ENCODE measurements at regions not wholly inside any gene's neighbourhood (a gene's known extent, or its start where the extent isn't known, plus 50 kb on each side); places are given as distances from the start of the nearest gene placed in this dataset.

DNA sequence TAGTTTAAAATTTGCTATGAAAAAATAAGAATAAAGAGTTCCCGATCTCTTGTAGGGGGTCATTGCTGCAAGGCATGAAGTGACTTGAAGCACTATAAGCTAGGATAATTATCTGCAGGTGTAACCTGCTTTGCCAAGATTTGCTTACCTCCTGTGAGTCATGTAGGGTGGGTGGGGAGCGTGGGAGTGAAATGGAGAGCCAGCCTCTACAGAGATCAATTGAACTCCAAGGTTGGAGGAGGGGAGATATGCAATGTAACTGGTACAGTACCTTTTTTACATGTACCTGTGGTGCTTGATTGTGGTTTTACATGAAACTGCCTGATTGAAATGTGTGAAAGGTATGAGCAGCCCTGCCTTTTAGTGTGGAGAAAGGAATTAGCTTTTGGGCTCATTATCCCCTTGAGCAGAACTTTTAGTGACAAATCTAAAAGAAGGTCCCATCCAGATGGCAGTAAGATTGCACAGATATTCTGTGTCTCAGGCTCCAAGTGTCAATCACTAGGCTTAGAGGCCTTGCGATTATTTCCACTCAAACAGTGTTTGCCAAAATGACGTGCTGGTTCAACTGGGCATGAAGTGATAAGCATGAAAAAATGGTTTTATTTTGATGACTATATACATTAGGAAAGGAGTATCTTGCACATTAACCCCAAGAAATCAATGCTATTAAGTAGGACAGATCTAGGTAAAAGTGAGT is 138.6 kb upstream of the GRB10 start:
- no peak overlapping the region for H3K27ac ChIP-seq
- TF ChIP-seq, protein P1, sequence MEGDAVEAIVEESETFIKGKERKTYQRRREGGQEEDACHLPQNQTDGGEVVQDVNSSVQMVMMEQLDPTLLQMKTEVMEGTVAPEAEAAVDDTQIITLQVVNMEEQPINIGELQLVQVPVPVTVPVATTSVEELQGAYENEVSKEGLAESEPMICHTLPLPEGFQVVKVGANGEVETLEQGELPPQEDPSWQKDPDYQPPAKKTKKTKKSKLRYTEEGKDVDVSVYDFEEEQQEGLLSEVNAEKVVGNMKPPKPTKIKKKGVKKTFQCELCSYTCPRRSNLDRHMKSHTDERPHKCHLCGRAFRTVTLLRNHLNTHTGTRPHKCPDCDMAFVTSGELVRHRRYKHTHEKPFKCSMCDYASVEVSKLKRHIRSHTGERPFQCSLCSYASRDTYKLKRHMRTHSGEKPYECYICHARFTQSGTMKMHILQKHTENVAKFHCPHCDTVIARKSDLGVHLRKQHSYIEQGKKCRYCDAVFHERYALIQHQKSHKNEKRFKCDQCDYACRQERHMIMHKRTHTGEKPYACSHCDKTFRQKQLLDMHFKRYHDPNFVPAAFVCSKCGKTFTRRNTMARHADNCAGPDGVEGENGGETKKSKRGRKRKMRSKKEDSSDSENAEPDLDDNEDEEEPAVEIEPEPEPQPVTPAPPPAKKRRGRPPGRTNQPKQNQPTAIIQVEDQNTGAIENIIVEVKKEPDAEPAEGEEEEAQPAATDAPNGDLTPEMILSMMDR (conservative IDR thresholded peaks at IDR 0.05), result no peak

DNA sequence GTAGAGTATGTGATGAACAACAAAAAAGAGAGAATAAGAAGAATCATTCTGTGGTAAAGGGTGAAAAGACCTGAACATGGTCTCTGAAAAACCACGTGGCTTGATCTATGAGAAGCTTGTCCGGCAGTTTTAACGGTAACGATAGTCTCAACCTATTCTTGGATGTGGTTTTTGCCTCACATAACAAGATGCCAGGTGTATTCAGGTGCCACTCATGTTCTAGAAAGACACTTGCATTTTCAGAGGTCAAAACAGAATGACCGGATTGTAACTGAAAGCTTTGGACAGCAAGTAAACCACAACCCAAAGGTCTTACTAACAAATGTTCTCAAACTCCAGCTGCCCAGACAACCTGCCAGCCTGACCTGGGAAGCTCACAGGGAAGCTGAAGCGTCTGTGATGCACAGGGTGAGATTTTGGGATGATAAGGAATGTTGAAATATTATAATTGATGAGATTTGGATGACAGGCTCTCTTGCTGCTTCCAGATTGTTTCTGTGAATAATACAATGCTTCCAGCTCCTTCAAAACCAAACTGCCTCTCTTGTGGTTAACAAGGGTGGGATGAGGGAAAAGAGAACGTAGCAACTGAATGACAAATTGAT is 137.4 kb upstream of the GRB10 start:
- TF ChIP-seq, protein P1 (conservative IDR thresholded peaks at IDR 0.05), result no peak
- H3K27ac ChIP-seq, result no peak overlapping the region

DNA sequence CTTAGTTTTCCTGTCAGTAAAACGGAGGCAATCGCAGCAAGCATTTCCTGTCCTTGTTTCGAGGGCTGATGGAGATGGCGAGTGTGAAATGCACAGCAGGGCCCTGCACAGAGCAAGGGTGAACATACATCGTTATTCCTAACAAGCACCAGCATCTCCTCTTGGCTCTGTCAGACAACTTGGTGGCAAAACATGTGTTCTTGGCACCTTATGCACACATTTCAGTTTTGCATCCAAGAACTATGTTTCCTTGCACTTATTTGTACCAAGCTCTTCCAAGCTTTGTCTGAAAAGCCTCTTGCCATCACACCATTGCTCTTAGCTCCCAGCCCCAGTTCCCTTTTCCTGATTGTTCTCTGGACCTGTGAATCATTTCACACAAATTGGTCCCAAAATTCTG is 132.9 kb upstream of the GRB10 start:
- no peak overlapping the region for H3K27ac ChIP-seq
- TF ChIP-seq, protein P1 (conservative IDR thresholded peaks at IDR 0.05), result no peak

DNA sequence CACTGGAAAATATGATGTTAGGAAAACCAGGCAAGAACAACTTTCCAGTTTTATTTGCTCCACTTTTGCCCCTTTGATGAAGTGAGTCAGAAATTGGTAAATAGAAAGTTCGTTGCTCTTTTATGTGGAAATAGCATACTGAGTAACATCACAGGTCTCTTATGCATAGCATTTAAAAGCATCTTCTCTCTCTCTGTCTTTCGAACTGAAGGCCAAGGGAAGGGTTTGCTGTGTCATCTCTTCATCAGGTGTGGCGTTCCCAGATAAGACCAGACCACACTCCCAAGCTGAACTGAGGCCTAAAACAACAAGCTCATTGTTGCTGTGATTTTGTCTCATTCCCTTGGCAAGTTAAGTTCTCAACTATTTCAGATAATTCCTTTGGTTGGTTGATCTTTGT is 131.8 kb upstream of the GRB10 start:
- H3K27ac ChIP-seq, result no peak overlapping the region
- TF ChIP-seq, protein P1 (conservative IDR thresholded peaks at IDR 0.05), result no peak

DNA sequence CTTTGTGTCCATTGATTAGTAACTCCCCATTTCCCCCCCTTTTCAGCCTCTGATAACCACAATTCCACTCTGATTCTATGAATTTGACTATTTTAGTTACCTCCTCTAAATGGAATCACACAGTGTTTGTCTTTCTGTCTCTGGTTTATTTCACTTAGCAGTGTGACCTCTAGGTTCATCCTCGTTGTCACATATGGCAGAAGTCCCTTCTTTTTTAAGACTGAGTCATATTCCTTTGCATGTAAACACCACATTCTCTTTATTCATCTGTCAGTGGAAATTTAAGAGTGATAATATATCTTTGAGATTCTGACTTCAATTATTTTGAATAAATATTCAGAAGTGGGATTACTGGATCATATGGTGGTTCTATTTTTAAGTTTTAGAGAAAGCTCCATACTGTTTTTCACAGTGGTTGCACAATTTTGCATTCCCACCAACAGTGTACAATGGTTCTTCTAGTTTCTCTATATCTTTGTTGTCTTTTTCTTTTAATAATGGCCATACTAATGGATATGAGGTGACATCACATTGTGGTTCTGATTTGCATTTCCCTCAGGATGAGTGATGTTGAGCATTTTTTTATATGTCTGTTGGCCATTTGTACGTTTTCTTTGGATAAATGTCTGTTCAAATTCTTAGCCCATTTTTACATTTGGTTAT is 126.1 kb upstream of the GRB10 start:
- H3K27ac ChIP-seq, result no peak overlapping the region

DNA sequence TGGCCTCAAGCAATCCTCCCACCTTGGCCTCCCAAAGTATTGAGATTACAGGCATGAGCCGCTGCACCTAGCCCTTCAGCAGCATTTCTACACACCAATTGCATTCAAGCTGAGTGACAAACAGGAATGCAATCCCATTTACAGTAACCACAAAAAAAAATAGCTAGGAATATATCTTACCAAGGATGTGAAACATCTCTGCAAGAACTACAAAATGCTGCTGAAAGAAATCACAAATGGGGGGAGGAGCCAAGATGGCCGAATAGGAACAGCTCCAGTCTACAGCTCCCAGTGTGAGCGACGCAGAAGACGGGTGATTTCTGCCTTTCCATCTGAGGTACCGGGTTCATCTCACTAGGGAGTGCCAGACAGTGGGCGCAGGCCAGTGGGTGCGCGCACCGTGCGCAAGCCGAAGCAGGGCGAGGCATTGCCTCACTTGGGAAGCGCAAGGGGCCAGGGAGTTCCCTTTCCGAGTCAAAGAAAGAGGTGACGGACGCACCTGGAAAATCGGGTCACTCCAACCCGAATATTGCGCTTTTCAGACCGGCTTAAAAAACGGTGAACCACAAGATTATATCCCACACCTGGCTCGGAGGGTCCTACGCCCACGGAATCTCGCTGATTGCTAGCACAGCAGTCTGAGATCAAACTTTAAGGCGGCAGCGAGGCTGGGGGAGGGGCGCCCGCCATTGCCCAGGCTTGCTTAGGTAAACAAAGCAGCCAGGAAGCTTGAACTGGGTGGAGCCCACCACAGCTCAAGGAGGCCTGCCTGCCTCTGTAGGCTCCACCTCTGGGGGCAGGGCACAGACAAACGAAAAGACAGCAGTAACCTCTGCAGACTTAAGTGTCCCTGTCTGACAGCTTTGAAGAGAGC is 116.1 kb upstream of the GRB10 start:
- peak overlapping the region; percentile 23; the same call in 1 of the 2 replicates for H3K27ac ChIP-seq

More for the DNA sequence above, 126.1 kb upstream of the GRB10 start:
- TF ChIP-seq, protein P1 (conservative IDR thresholded peaks at IDR 0.05), result no peak

DNA sequence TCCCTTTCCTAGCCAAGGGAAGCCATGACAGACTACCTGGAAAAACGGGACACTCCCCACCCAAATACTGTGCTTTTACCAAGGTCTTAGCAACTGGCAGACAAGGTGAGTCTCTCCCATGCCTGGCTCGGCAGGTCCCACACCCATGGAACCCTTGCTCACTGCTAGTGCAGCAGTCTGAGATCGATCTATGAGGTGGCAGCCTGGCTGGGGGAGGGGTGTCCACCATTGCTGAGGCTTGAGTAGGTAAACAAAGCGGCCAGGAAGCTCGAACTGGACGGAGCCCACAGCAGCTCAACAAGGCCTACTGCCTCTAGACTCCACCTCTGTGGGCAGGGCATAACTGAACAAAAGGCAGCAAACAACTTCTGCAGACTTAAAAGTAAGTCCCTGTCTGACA is 104.4 kb upstream of the GRB10 start:
- peak overlapping the region; percentile 28 for H3K27ac ChIP-seq

DNA sequence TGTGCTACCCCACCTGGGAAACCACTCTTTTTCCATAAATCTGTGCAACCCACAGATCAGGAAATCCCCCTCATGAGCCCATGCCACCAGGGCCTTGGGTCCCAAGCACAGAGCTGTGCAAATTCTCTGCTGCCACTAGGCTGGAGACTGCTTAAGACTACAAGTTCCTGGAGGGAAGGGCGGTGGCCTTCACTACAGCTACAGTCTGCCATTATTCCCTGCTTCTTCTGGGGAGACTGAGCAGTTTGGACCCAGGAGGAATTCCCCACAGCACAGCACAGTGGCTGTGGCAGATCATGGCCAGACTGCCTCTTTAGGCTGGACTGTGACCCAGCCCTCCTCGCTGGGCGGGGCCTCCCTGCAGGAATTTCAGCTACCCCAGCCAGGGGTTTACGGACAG is 89.7 kb upstream of the GRB10 start:
- TF ChIP-seq, protein P1 (conservative IDR thresholded peaks at IDR 0.05), result no peak
- H3K27ac ChIP-seq, result peak overlapping the region; percentile 32; the same call in 1 of the 2 replicates
